ENCODE measurements at regions not wholly inside any gene's neighbourhood (a gene's known extent, or its start where the extent isn't known, plus 50 kb on each side); places are given as distances from the start of the nearest gene placed in this dataset.
"Not testable (repeated sequence)": the region's sequence is repeated elsewhere in the genome, so short reads cannot be mapped to it uniquely, and the experiment has no call there.

DNA sequence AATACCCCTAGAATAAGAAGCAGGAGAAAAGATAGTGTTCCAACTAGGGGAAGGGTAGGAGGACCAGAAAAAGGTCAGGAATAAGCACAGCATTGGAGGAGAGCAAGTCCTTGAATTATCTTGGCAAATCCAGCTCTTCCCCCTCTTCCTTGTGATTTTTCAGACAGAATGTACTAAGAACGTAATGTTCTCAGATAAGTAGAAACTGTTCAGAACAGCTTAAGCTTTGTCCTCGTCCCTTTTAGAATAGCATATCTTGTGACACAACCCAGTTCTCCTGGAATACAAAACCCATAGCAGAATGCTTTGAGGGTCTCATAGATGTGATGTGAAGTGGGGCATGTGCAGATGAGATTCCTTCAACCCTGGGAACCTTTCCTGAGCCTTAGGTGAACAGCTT is 97.4 kb downstream of the EMB start:
- CTCF ChIA-PET: no interaction called here
- no peak for TF ChIP-seq FOXK2 (IDR thresholded peaks at IDR 0.05)
- POLR2A ChIA-PET: no interaction called here
- DNase-seq (ENCODE audit: extremely low spot score): no peak

DNA sequence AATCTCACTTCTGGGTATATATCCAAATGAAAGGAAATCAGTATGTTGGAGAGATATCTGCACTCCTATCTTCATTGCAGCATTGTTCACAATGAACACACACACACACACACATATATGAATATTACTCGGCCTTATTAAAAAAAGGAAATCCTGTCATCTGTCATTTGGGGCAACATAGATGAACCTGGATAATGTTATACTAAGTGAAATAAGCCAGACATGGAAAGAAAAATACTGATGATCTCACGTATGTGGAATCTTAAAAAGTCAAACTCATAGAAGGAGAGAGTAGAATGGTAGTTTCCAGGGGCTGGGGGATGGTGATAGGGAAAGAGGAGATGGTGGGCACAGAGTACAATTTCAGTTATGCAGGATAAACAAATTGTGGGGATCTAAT is 100.3 kb downstream of the EMB start:
- ChIA-PET POLR2A (no interaction called here), CTCF (no interaction called here)
- no peak for TF ChIP-seq TARDBP (IDR thresholded peaks at IDR 0.05)
- DNase-seq (ENCODE audit: extremely low spot score): no peak

DNA sequence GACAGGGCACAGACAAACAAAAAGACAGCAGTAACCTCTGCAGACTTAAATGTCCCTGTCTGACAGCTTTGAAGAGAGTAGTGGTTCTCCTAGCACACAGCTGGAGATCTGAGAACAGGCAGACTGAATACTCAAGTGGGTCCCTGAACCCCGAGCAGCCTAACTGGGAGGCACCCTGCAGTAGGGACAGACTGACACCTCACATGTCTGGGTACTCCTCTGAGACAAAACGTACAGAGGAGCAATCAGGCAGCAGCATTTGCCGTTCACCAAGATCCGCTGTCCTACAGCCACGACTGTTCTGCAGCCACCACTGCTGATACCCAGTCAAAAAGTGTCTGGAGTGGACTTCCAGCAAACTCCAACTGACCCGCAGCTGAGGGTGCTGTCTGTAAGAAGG is 110.5 kb downstream of the EMB start:
- POLR2A ChIA-PET; DNase-seq (ENCODE audit: extremely low spot score); CTCF ChIA-PET: not testable (repeated sequence)

DNA sequence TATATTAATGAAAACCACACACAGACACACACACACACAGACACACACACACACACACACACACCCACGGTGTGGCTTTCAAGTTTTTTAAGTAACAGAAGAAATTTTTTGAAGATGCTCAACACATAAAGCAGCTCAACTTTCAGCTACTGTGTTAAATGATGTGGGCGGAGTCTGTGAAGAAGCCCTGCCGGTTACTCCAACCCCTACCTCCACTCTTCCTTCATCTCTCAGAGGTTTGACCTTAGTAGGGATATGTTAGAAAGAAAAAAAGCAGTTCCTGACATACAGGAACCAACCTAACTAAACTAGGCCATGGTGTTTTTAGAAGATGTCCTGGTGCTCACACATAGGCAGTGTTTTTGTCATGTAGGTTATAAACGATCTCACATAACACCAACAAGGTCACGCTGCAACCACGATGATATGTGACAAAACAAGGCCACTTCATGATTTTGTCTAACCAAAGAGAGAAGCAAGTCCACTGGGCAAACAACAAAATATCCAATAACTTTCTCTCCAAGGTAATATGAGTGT is 112.8 kb downstream of the EMB start:
- TF ChIP-seq FOXM1 (IDR thresholded peaks at IDR 0.05; ENCODE audit: borderline replicate concordance): no peak
- TF ChIP-seq FOXK2 (IDR thresholded peaks at IDR 0.05): no peak
- no peak for TF ChIP-seq LEF1 (IDR thresholded peaks at IDR 0.05; ENCODE audit: borderline replicate concordance)
- TF ChIP-seq SP1 (IDR thresholded peaks at IDR 0.05): no peak
- no peak for TF ChIP-seq CTBP1 (IDR thresholded peaks at IDR 0.05; ENCODE audit: borderline replicate concordance)
- TF ChIP-seq ELF4 (IDR thresholded peaks at IDR 0.05): no peak
- no peak for TF ChIP-seq BHLHE40 (IDR thresholded peaks at IDR 0.05; ENCODE audit: borderline replicate concordance)
- no peak for TF ChIP-seq SUZ12 (IDR thresholded peaks at IDR 0.05)
- TF ChIP-seq TARDBP (IDR thresholded peaks at IDR 0.05): no peak
- TF ChIP-seq FOXA1 (IDR thresholded peaks at IDR 0.05): no peak
- TF ChIP-seq, protein P1, sequence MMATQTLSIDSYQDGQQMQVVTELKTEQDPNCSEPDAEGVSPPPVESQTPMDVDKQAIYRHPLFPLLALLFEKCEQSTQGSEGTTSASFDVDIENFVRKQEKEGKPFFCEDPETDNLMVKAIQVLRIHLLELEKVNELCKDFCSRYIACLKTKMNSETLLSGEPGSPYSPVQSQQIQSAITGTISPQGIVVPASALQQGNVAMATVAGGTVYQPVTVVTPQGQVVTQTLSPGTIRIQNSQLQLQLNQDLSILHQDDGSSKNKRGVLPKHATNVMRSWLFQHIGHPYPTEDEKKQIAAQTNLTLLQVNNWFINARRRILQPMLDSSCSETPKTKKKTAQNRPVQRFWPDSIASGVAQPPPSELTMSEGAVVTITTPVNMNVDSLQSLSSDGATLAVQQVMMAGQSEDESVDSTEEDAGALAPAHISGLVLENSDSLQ (IDR thresholded peaks at IDR 0.05): no peak
- TF ChIP-seq HDGF (IDR thresholded peaks at IDR 0.05; ENCODE audit: borderline replicate concordance): no peak
- TF ChIP-seq NFRKB (IDR thresholded peaks at IDR 0.05): no peak
- no peak for TF ChIP-seq ZNF384 (IDR thresholded peaks at IDR 0.05)
- no peak for TF ChIP-seq ARNT (IDR thresholded peaks at IDR 0.05)
- TF ChIP-seq L3MBTL2 (conservative IDR thresholded peaks at IDR 0.05): no peak
- CTCF ChIA-PET: no interaction called here
- no peak for DNase-seq (ENCODE audit: extremely low spot score)
- POLR2A ChIA-PET: no interaction called here

DNA sequence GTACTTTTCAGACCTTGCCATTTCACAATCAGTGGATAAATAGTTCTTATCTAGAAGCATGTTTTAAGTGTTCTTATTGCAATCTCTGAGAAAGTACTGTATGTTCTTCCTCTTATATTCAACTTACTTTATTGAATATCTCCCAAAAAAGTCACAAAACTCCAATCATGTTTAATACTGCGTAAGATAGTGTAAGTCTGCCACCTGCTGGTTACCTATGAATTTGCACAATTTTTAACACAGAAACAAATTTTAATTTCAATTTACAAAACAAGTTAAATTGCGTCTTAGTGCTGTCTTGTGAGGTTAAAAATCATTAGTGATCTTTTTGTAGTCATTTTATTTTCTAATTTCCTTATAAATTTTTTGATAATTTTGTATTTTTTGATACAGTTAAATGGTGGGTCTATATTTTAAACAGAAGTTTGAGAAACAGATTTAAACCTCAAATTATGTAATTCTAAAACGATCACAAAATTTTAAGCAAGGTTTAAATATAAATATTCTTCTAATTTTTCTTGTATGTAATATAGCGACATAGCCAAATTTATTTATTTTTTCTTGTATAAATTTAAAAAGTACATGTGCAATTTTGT is 115.8 kb downstream of the EMB start:
- DNase-seq (ENCODE audit: extremely low spot score): peak; percentile 11
- ChIA-PET CTCF (no interaction called here), POLR2A (no interaction called here)
- no peak for TF ChIP-seq ELF4 (IDR thresholded peaks at IDR 0.05)
- no peak for TF ChIP-seq ARNT (IDR thresholded peaks at IDR 0.05)
- TF ChIP-seq NFRKB (IDR thresholded peaks at IDR 0.05): no peak
- TF ChIP-seq FOXA1 (IDR thresholded peaks at IDR 0.05): no peak
- no peak for TF ChIP-seq ZNF384 (IDR thresholded peaks at IDR 0.05)
- TF ChIP-seq, protein P1 (IDR thresholded peaks at IDR 0.05): no peak
- no peak for TF ChIP-seq SP1 (IDR thresholded peaks at IDR 0.05)
- no peak for TF ChIP-seq HDGF (IDR thresholded peaks at IDR 0.05; ENCODE audit: borderline replicate concordance)
- TF ChIP-seq BHLHE40 (IDR thresholded peaks at IDR 0.05; ENCODE audit: borderline replicate concordance): no peak
- TF ChIP-seq FOXK2 (IDR thresholded peaks at IDR 0.05): no peak
- TF ChIP-seq CTBP1 (IDR thresholded peaks at IDR 0.05; ENCODE audit: borderline replicate concordance): no peak
- no peak for TF ChIP-seq FOXM1 (IDR thresholded peaks at IDR 0.05; ENCODE audit: borderline replicate concordance)
- TF ChIP-seq SUZ12 (IDR thresholded peaks at IDR 0.05): no peak
- TF ChIP-seq LEF1 (IDR thresholded peaks at IDR 0.05; ENCODE audit: borderline replicate concordance): no peak
- TF ChIP-seq TARDBP (IDR thresholded peaks at IDR 0.05): no peak
- no peak for TF ChIP-seq L3MBTL2 (conservative IDR thresholded peaks at IDR 0.05)

DNA sequence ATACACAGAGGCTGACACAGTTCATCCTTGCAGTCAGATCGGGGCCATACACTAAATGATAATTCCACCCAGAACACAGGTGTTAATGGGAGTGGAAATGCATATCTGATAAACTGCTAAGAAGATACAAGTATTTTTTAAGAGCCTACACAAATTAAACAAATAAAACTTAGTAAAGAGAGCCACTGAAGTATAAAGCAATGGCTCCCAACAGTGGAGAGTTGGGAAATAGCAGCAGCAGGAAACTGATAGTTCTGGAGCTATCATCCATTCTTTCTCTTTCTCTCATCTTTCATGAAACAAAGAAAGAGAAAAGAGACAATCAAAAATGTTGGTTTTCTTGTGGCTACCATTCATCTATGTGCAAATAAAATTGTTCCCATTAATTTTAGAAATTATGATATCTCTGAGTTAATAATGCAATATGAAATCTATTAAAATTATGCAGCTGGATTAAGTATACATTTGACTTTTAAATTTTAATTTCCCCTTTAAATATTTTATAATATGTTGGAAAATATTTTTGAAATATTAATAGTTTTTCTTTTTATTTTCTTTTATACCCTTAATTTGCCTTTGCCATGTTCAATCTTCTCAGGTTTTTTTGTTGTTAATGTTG is 120.8 kb downstream of the EMB start:
- POLR2A ChIA-PET: no interaction called here
- CTCF ChIA-PET: no interaction called here
- no peak for DNase-seq (ENCODE audit: extremely low spot score)
- TF ChIP-seq TARDBP (IDR thresholded peaks at IDR 0.05): no peak
- no peak for TF ChIP-seq FOXA1 (IDR thresholded peaks at IDR 0.05)
- TF ChIP-seq ELF4 (IDR thresholded peaks at IDR 0.05): no peak
- TF ChIP-seq LEF1 (IDR thresholded peaks at IDR 0.05; ENCODE audit: borderline replicate concordance): no peak
- TF ChIP-seq, protein P1 (IDR thresholded peaks at IDR 0.05): no peak
- TF ChIP-seq SP1 (IDR thresholded peaks at IDR 0.05): no peak
- TF ChIP-seq L3MBTL2 (conservative IDR thresholded peaks at IDR 0.05): no peak
- TF ChIP-seq BHLHE40 (IDR thresholded peaks at IDR 0.05; ENCODE audit: borderline replicate concordance): no peak
- TF ChIP-seq ZNF384 (IDR thresholded peaks at IDR 0.05): no peak
- no peak for TF ChIP-seq FOXK2 (IDR thresholded peaks at IDR 0.05)
- TF ChIP-seq FOXM1 (IDR thresholded peaks at IDR 0.05; ENCODE audit: borderline replicate concordance): no peak
- TF ChIP-seq HDGF (IDR thresholded peaks at IDR 0.05; ENCODE audit: borderline replicate concordance): no peak
- TF ChIP-seq SUZ12 (IDR thresholded peaks at IDR 0.05): no peak
- no peak for TF ChIP-seq ARNT (IDR thresholded peaks at IDR 0.05)
- no peak for TF ChIP-seq NFRKB (IDR thresholded peaks at IDR 0.05)
- TF ChIP-seq CTBP1 (IDR thresholded peaks at IDR 0.05; ENCODE audit: borderline replicate concordance): no peak

DNA sequence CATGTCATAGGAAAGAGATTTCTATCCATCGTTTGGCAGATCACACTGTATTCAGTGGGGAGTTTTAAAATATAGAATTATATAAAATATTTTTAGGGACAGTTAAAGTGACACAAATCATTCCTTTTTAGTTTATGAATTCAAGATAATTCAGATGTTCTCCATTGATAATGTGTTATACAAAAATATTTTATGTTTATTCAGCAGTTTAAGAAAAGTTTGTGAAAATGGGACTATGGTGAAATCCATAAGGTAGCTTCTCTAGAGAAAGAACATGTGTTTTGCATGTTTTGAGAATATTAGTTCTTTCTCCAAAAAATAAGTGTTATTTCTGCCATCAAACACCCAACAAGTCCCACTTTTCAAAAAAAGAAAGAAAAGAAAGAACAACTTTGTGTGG is 122.9 kb downstream of the EMB start:
- TF ChIP-seq, protein P1 (IDR thresholded peaks at IDR 0.05): no peak
- no peak for TF ChIP-seq BHLHE40 (IDR thresholded peaks at IDR 0.05; ENCODE audit: borderline replicate concordance)
- TF ChIP-seq HDGF (IDR thresholded peaks at IDR 0.05; ENCODE audit: borderline replicate concordance): no peak
- no peak for TF ChIP-seq SP1 (IDR thresholded peaks at IDR 0.05)
- TF ChIP-seq TARDBP (IDR thresholded peaks at IDR 0.05): no peak
- no peak for TF ChIP-seq FOXA1 (IDR thresholded peaks at IDR 0.05)
- TF ChIP-seq LEF1 (IDR thresholded peaks at IDR 0.05; ENCODE audit: borderline replicate concordance): no peak
- no peak for TF ChIP-seq SUZ12 (IDR thresholded peaks at IDR 0.05)
- no peak for TF ChIP-seq ZNF384 (IDR thresholded peaks at IDR 0.05)
- no peak for TF ChIP-seq FOXM1 (IDR thresholded peaks at IDR 0.05; ENCODE audit: borderline replicate concordance)
- no peak for TF ChIP-seq NFRKB (IDR thresholded peaks at IDR 0.05)
- no peak for TF ChIP-seq ARNT (IDR thresholded peaks at IDR 0.05)
- no peak for TF ChIP-seq CTBP1 (IDR thresholded peaks at IDR 0.05; ENCODE audit: borderline replicate concordance)
- TF ChIP-seq ELF4 (IDR thresholded peaks at IDR 0.05): no peak
- TF ChIP-seq FOXK2 (IDR thresholded peaks at IDR 0.05): no peak
- no peak for TF ChIP-seq L3MBTL2 (conservative IDR thresholded peaks at IDR 0.05)
- DNase-seq (ENCODE audit: extremely low spot score): no peak
- ChIA-PET POLR2A (no interaction called here), CTCF (no interaction called here)

DNA sequence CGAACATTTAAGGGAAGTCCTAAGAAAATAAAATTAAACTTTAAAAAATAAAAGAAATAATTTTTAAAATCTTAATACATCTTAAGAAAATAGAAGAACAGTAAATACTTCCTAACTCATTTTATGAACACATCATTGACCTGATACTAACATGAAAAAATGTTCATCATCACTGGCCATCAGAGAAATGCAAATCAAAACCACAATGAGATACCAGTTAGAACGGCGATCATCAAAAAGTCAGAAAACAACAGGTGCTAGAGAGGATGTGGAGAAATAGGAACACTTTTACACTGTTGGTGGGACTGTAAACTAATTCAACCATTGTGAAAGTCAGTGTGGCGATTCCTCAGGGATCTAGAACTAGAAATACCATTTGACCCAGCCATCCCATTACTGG is 134.6 kb downstream of the EMB start:
- CTCF ChIA-PET; DNase-seq (ENCODE audit: extremely low spot score); POLR2A ChIA-PET: not testable (repeated sequence)
